ENCODE measurements at regions not wholly inside any gene's neighbourhood (a gene's known extent, or its start where the extent isn't known, plus 50 kb on each side); places are given as distances from the start of the nearest gene placed in this dataset.
"Not testable (repeated sequence)": the region's sequence is repeated elsewhere in the genome, so short reads cannot be mapped to it uniquely, and the experiment has no call there.

DNA sequence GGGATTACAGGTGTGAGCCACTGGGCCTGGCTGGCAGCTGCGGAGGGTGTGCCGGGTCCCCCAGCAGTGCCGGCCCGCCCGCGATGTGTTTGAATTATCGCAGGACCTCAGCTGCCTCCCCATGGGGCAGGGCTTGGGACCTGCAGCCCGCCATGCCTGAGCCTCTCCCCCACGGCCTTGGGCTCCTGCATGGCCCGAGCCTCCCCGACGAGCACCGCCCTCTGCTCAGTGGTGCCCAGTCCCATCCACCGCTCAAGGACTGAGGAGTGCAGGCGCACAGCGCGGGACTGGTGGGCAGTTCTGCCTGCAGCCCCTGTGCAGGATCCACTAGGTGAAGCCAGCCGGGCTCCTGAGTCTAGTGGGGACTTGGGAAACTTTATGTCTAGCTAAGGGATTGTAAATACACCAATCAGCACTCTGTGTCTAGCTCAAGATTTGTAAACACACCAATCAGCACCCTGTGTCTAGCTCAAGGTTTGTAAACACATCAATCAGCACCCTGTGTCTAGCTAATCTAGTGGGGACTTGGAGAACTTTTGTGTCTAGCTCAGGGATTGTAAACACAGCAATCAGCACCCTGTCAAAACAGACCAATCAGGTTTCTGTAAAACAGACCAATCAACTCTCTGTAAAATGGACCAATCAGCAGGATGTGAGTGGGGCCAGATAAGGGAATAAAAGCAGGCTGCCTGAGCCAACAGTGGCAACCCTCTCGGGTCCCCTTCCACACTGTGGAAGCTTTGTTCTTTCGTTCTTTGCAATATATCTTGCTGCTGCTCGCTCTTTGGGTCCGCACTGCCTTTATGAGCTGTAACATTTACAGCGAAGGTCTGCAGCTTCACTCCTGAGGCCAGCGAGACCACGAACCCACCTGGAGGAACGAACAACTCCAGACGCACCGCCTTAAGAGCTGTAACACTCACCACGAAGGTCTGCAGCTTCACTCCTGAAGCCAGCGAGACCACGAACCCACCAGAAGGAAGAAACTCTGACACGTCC, 287.8 kb downstream of the ALG10 start:
- DNase-seq = not testable (repeated sequence)

DNA sequence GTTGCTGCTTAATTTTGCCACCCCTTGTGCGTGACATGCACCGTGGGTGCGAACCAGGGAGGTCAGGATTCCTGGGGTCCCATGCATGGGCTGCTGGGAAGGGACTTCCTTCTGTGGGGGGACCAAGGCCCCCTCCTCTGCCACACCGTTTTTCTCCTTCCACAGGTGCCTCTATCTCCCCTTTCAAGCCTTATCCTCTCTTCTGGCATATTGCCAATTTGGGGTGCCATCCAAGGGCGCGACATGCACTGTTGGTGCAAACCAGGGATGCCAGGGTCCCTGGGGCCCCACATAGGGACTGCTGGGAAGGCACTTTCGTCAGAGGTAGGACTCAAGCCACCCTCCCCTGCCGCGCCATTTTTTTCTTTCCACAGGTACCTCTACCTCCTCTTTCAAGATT, 289.0 kb downstream of the ALG10 start:
- DNase-seq = no peak

DNA sequence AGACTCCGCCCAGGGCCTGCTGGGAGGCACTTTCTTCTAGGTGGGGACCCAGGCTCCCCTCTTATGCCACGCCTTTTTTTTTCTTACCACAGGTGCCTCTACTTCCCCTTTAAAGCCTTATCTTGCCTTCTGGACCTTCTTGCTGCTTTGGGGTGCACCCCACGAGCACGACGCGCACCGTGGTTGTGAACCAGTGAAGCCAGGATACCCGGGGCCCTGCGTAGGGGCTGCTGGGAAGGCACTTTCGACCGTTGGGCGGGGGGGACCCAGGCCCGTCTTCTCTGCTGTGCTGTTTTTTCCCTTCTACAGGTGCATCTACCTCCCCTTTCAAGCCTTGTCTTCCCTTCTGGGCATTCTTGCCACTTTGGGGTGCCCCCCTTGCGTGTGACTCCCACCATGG, 305.4 kb downstream of the ALG10 start:
- no peak for DNase-seq

DNA sequence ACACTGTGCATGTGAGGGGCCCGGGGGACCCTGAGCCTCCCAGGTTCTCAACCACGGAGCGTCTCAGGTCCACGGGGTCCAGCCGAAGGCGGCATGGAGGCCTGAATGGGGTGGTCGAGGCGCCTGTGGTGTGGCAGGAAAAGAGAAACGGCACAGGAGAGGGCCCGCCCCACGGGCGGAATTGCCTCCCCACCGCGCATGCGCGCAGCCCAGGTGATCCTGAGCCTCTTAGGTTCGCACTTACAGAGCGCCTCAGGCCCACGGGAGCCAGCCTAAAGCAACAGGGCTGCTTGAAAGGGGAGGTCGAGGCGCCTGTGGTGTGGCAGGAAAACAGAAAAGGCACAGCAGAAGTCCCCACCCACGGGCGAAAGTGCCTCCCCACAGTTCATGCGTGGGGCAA, 311.0 kb downstream of the ALG10 start:
- no peak for DNase-seq

DNA sequence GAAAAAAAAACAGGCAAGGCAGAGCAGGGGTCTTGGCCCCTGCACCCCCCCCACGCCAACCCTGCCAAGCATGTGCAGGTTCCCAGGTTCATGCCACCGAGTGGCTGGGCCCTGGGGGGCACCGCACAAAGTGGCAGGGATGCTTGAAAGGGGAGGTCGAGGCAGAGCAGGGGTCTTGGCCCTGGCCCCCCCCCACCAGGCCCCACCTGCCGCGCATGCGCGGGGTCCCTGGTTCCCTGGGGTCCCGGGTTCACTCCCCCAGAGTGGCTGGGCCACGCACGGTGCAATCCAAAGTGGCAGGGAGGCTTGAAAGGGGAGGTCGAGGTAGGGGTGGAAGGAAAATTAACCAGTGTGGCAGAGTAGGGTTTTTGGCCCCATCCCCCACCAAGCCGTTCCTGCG, 312.2 kb downstream of the ALG10 start:
- DNase-seq = no peak

DNA sequence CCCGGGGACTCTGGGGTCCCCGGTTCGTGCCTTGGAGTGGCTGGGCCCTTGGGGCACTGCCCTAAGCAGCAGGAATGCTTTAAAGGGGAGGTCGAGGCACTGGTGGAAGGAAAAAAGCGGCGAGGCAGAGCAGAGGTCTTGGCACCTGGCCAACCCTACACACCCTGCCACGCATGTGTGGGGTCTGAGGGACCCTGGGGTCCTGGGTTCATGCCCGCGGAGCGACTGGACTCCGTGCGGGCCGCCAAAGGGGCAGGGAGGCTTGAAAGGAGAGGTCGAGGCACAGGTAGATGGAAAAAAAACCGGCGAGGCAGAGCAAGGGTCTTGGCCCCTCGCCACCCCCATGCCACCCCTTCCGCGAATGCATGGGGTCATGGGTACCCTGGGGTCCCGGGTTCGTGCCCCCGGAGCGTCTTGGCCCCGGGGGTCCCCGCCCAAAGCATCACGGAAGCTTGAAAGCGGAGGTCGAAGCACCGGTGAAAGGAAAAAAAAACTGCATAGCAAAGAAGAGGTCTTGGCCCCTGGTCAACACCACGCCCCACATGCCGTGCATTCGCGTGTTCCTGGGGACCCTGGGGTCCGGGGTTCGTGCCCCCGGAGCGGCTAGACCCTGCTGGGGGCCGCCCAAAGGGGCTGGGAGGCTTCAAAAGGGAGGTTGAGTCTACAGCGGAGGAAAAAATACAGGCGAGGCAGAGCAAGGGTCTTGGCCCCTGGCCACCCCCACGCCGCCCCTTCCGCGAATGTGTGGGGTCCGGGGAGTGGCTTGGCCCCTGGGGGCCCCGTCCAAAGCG, 312.9 kb downstream of the ALG10 start:
- no peak for DNase-seq

DNA sequence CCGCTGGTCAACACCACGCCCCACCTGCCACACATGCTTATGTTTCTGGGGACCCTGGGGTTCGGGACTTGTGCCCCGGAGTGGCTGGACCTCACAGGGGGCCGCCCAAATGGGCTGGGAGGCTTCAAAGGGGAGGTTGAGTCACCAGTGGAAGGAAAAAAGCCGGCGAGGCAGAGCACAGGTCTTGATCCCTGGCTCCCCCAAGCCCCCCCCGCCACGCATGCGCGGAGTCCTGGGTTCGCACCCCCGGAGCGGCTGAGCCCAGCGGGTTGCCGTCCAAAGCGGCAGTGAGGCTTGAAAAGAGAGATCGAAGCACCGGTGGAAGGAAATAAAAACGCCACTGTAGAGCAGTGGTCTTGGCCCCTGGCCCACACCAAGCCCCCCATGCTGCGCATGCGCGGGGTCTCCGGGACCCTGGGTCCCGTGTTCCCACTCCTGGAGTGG, 313.5 kb downstream of the ALG10 start:
- DNase-seq = no peak

DNA sequence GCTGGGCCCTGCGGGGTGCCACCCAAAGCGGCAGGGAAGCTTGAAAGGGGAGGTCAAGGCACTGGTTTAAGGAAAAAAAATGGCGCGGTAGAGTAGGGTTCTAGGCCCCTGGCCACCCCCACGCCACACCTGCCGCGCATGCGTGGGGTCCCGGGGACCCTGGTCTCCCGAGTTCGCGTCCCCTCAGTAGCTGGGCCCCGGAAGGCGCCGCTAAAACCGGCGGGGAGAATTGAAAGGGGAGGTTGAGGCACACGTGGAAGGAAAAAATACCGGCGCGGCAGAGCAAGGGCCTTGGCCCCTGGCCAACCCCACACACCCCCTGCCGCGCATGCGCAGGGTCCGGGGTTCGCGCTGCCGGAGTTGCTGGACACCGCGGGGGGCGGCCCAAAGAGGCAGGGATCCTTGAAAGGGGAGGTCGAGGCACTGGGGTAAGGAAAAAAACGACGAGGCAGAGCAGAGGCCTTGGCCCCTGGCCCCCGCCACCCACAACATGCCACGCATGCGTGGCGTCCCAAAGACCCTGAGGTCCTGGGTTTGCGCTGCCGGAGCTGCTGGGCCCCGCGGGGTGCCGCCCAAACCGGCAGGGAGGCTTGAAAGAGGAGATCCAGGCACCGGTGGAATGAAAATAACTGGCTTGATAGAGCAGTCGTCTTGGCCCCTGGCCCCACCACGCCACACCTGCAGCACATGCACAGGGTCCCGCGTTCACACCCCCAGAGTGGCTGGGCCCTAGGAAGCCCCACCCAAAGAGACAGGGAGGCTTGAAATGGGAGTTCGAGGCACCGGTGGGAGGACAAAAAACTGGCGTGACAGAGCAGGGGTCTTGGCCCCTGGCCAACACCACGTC, 314.5 kb downstream of the ALG10 start:
- DNase-seq = no peak

DNA sequence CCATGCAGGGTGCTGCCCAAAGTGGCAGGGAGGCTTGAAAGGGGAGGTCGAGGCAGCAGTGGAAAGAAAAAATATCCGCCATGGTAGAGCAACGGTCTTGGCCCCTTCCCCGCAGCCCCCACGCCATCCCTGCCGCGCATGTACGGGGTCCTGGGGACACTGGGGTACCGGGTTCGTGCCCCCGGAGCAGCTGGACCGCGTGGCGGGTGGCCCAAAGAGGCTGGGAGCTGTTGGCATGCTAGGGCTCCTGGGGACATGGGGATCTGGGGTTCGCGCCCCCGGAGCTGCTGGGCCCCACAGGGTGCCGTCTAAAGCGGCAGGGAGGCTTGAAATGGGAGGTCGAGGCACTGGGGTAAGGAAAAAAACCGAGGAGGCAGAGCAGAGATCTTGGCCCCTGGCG, 316.5 kb downstream of the ALG10 start:
- DNase-seq = no peak

DNA sequence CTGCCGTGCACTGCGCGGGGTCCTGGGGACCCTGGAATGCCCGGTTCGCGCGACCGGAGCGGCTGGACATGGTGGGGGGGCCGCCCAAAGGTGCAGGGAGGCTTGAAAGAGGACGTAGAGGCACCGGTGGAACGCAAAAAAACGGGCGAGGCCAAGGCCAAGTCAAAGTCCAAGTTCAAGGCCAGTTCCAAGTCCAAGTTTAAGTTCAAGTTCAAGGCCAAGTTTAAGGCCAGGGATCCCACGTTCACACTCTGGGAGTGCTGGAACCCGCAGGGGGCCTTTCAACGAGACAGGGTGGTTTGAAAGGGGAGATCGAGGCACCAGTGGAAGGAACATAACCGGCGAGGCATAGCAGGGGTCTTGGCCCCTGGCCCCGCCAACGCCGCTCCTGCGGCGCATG, 317.6 kb downstream of the ALG10 start:
- DNase-seq = no peak

DNA sequence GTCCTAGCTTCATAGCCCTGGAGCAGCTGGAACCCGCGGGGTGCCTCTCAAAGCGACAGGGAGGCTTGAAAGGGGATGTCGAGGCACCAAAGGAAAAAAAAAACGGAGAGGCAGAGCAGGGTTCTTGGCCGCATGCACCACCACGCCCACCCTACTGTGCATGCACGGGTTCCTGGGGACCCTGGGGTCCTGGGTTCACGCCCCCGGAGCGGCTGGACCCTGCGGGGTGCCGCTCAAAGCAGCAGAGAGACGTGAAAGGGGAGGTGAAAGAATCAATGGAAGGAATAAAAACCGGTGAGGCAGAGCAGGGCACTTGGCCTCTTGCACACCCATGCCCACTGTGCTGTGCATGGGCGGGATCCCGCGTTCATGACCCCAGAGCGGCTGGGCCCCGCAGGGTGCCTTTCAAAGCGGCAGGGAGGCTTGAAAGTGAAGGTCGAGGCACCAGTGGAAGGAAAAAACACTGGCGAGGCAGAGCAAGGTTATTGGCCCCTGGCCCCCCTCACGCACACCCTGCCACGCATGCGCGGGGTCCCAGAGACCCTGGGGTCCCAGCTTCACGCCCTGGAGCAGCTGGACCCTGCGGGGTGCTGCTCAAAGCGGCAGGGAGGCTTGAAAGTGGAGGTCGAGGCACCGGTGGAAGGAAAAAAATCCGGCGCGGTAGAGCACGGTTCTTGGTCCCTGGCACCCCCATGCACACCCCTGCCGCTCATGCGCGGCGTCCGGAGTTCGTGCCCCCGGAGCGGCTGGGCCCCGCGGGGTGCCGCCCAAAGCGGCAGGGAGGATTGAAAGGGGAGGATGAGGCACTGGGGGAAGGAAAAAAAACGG, 318.5 kb downstream of the ALG10 start:
- no peak for DNase-seq

DNA sequence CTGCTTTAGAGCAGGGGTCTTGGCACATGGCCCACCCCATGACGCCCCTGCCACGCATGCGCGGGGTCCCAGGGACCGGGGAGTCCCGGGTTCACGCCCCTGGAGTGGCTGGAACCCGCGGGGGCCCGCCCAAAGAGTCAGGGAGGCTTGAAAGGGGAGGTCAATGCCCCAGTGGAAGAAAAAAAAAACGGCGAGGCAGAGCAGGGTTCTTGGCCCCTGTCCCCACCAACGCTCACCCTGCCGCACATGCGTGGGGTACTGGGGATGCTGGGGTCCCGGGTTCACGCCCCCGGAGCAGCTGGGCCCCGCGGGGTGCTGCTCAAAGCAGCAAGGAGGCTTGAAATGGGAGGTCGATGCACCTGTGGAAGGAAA, 319.1 kb downstream of the ALG10 start:
- no peak for DNase-seq

DNA sequence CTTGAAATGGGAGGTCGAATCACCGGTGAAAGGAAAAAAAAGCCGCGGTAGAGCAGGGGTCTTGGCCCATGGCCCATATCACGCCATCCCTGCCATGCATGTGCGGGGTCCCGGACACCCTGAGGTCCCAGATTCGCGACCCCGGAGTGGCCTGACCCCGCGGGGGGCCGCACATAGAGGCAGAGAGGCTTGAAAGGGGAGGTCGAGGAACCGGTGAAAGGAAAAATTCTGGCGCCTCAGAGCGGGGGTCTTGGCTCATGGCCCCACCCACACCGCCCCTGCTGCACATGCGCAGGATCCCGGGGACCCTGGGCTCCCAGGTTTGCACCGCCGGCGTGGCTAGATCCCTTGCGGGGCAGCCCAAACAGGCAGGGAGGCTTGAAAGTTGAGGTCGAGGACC, 319.8 kb downstream of the ALG10 start:
- DNase-seq = no peak

DNA sequence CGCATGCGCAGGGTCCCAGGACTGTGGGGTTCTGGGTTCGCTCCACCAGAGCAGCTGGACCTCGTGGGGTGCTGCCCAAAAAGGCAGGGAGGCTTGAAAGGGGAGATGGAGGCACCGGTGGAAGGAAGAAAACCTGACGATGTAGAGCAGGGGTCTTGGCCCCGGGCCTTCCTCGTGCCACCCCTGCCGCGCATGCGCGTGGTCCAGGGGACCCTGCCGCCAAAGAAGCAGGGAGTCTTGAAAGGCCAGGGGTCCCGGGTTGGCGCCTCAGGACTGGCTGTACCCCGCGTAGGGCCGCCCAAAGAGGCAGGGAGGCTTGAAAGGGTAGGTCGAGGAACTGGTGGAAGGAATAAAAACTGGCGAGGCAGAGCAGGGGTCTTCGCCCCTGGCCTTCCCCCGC, 321.0 kb downstream of the ALG10 start:
- DNase-seq = no peak

DNA sequence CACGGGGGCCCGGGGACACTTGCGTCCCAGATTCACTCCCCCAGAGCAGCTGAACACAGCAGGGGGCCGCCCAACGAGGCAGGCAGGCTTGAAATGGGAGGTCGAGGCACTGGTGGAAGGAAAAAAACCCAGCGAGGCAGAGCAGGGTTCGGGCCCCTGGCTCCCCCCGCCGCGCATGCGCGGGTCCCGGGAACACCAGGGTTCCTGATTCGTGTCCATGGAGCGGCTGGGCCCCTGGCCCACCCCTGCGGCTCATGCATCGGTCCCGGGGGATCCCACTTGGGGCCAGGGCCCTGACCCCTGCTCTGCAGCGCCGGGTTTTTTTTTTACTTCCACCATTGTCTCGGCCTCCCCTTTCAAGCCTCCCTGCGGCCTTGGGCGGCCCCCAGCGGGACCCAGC, 321.5 kb downstream of the ALG10 start:
- DNase-seq = no peak

DNA sequence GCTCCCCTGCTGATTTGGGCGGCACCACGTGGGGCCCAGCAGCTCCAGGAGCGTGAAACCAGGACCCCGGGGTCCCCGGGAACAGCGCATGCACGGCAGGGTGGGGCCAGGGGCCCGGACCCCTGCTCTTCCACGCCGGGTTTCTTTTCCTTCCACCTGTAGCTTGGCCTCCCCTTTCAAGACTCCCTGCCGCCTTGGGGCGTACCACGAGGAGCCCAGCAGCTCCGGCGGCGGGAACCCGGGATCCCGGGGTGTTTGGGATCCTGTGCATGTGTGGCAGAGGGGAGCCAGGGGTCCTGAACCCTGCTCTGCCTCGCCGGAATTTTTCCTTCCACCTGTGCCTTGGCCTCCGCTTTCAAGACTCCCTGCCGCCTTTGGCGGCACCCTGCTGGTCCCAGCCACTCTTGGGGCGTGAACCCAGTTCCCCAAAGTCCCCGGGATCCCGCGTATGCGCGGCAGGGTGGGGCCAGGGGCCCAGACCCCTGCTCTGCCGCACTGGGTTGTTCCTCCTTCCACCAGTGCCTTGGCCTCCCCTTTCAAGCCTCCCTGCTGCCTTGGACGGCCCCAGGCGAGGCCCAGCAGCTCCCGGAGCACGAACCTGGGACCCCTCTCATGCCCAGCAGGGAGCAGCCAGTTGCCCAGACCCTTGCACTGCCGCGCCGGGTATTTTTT, 322.7 kb downstream of the ALG10 start:
- DNase-seq = no peak

DNA sequence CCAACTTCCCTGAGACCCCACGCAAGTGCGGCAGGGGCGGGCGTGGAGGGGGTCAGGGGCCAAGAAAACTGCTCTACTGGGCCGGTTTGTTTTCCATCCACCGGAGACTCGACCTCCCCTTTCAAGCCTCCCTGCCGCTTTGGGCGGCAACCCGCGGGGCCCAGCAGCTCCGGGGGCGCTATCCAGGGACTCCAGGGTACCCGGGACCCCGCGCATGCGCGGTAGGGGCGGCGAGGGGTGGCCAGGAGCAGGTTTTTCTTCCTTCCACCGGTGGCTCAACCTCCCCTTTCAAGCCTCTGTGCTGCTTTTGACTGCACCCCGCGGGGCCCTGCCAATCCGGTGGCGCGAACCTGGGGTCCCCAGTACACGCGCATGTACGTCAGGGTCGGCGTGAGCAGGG, 323.5 kb downstream of the ALG10 start:
- DNase-seq = no peak

DNA sequence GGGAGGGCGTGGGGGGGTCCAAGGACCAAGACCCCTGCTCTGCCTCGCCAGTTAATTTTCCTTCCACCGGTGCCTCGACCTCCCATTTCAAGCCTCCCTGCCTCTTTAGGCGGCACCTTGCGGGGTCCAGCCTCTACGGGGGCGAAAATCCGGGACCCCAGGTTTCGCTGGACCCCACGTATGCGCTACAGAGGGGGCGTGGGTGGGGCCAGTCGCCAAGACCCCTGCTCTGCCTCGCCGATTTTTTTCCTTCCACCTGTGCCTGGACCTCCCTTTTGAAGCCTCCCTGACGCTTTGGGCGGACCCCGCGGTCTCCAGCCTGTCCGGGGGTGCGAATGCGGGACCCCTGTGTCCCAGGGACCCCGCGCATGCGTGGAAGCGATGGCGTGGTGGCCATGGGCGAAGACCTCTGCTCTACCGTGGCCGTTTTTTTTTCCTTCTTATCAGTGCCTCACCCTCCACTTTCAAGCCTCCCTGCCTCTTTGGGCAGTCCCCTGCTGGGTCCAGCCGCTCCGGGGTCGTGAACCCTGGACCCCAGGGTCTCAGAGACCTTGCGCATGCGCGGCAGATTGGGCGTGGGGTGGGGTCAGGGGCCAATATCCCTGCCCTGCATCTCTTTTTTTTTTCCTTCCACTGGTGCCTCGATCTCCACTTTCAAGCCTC, 324.2 kb downstream of the ALG10 start:
- DNase-seq = no peak

DNA sequence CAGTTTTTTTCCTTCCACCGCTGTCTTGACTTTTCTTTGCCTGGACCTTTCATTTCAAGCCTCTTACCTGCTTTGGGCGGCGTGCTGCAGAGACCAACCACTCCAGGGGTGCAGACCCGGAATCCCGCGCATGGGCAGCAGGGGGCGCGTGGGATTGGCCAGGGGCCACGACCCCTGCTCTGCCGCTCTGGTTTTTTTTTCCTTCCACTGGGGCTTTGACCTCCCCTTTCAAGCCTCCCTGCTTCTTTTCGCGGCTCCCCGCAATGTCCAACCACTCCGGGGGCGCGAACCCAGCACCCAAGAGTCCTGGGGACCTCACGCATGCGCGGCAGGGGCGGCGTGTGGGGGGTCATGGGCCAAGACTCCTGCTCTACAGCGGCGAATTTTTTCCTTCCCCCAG, 325.1 kb downstream of the ALG10 start:
- no peak for DNase-seq

DNA sequence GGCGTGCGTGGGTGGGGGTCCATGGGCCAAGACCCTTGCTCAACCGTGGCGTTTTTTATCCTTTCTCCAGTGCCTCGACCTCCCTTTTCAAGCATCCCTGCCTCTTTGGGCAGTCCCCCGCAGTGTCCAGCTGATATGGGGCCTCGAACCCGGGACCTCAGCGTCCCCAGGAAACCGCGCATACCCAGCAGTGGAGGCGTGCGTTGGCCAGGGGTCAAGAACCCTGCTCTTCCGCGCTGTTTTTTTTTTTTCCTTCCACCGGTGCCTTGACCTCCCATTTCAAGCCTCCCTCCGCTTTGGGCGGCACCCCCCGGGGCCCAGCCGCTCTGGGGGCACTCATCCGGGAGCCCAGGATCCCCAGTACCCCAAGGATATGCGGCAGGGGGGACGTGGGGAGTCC, 325.8 kb downstream of the ALG10 start:
- DNase-seq = no peak
